ENCODE measurements at regions not wholly inside any gene's neighbourhood (a gene's known extent, or its start where the extent isn't known, plus 50 kb on each side); places are given as distances from the start of the nearest gene placed in this dataset.

DNA sequence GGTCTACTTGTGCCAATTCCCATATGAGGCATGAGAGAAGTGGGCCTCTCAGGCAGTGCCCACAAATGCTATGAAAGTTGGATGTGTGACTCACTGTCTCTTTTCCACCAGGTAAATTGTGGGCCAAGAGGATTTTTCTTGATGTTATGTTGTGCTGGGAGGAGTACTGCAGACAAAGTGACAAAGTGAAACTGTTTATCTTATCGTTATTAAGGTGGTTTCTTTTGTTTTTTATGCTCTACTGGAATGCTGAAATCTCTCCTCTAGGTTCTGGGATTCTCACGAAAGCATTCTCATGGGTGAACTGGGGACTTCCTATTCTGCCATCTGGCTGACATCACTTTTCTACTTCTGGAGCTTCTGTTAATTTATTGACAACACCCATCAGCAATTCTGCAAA lies 919.6 kb upstream of the EPHA6 start:
- TF ChIP-seq, protein P1, sequence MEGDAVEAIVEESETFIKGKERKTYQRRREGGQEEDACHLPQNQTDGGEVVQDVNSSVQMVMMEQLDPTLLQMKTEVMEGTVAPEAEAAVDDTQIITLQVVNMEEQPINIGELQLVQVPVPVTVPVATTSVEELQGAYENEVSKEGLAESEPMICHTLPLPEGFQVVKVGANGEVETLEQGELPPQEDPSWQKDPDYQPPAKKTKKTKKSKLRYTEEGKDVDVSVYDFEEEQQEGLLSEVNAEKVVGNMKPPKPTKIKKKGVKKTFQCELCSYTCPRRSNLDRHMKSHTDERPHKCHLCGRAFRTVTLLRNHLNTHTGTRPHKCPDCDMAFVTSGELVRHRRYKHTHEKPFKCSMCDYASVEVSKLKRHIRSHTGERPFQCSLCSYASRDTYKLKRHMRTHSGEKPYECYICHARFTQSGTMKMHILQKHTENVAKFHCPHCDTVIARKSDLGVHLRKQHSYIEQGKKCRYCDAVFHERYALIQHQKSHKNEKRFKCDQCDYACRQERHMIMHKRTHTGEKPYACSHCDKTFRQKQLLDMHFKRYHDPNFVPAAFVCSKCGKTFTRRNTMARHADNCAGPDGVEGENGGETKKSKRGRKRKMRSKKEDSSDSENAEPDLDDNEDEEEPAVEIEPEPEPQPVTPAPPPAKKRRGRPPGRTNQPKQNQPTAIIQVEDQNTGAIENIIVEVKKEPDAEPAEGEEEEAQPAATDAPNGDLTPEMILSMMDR (IDR thresholded peaks at IDR 0.05; ENCODE audit: insufficient read depth, low read depth, low read length), result no peak
- TF ChIP-seq EZH2 (IDR thresholded peaks at IDR 0.05; ENCODE audit: insufficient read depth, low read length), result no peak

Measured in astrocyte (in vitro differentiated cells and primary cell).